ENCODE measurements at regions not wholly inside any gene's neighbourhood (a gene's known extent, or its start where the extent isn't known, plus 50 kb on each side); places are given as distances from the start of the nearest gene placed in this dataset.

GRCh38 chr2:200172521-200172920, 134.0 kb upstream of the SPATS2L start:
- TF ChIP-seq POLR2AphosphoS5 (IDR thresholded peaks at IDR 0.05) (no peak), CTCF (IDR thresholded peaks at IDR 0.05 in 8 of 11, conservative IDR thresholded peaks at IDR 0.05 in 3 of 11) (no peak), POLR2A (IDR thresholded peaks at IDR 0.05) (no peak)

All from spleen (tissue), 7 donors.